GM19351 (cell line): ENCODE measurements at regions not wholly inside any gene's neighbourhood (a gene's known extent, or its start where the extent isn't known, plus 50 kb on each side); places are given as distances from the start of the nearest gene placed in this dataset.

Experiments
- ATAC-seq: cut with Tn5 transposase; IDR thresholded peaks from one replicate; pipeline ENCODE4 v1.9.1; 2021; ENCODE audit warnings: mild to moderate bottlenecking, moderate library complexity; ENCODE audit not compliant: unreplicated experiment

DNA sequence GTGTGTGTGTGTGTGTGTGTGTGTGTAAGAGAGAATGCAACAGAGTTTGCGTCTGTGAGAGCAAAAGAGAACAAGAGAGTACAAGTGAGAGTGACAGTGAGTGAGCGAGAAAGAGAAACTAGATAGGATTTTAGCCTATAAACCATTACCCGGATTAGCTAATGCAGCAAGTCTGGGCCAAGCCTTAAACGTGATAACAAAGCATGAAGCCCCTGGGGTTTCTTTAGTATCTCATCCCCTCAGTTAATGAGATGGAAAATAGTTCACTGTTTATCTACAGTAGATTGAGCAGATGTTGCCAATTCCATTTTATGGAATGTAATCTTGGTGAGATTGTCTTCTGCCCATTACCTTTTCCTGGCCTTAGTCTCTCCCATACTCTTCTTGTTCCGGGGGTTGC is 114.5 kb downstream of the MAT2B start:
- ATAC-seq: no peak

DNA sequence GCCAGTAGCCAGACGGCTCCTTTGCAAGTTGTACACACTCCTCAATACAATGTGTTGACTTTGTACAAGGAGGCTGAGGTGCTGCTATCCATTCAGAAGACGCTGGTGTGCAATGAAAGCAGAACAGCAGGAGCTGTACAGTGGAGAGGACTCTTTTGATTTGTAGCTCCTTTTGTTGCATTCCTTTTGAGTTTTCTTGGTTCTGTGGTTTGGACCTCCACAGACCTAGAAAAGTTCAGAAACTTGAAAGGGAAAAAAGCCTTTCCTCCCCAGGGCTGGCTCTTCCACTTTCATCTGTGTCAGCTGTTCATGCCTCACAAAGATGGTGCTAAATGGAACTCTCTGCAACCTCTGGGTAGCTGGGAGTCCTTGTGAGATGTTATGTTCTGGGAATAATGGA is 117.4 kb downstream of the MAT2B start:
- no peak for ATAC-seq

DNA sequence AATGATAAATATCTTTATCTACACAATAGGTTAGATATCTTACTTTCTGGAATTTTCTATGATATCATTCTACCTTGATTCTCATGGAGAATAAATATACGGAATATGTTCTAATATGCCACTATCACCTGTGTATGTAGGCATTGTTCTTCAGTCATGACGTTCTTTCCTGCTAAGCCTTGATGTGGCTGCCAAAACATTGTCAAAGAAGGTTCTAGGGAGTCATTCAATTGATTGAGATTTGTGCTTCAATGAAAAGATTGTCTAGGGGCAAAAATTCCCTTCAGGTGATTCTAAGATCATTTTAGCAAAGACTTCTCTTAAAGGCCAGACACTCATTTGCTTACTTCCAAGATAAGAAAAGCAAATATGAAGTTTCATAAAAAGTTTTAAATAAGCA is 118.1 kb downstream of the MAT2B start:
- ATAC-seq: no peak

DNA sequence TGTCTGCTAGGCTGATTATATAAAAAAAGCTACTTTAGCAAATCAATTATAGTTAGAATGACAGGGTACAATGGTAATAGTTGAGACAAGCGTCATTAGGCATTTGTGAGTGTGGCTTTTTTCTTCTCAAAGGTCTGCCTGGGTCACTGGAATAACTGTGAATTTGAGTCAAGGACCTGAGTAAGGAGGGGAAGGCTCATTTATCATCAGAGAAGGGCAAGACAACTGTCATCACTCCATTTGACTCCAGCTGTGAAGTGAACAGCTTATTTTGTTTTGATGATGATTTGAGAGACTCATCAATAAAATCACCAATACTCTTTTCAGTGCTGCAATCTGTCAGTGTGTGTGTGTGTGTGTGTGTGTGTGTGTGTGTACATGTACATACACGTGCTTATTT is 118.6 kb downstream of the MAT2B start:
- no peak for ATAC-seq

GRCh38 chr5:163624431-163624830 is 119.0 kb downstream of the MAT2B start:
- no peak for ATAC-seq

- ATAC-seq: no peak
Observed at GRCh38 chr5:163626904-163627434, 121.5 kb downstream of the MAT2B start.

- ATAC-seq: no peak
Observed at GRCh38 chr5:163631856-163632255, 126.4 kb downstream of the MAT2B start.

DNA sequence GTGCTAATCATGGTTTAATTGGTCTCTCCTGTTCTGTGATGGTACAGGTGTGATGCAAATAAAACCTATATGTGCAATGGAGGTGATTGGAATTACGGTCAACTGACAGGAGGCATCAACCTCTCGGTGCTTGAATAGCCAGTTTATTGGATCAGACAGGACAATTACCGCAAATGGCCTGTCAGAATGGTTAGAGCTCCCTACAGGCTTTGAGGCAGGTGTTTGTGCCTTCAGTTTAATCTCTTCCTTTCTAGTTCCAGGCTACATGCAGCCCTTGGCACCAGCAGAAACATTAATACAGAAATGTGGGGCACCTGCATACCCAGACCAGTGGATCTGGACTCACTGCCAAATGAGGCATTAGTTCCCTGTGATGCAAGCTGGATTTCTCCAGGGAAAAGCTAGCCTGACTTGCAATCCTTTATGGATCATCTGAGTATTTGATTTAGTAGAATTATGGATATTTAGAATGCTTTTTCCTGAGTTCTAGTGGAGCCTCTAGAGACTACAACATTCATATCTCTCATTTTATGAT is 128.6 kb downstream of the MAT2B start:
- no peak for ATAC-seq

- no peak for ATAC-seq
Observed at GRCh38 chr5:163635631-163636030, 130.2 kb downstream of the MAT2B start.

DNA sequence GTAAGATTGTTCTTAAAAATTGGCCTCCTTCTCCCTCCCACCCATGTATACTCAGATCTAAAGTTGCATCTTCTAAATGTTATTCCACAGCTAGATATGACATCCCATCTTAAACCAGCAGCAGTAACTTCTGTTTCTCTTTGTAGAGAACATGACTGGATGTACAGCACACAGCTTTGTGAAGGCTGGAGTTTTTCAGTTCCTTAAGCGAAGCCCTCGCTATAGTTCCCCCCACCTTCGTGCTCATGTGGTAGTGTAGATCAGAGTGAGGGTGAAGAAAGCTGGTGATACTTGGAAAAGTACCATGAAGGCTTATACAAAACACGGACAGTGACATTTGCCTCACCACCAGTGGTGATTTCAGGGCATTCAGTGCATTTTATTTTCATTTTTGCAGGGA is 137.5 kb downstream of the MAT2B start:
- ATAC-seq: no peak

DNA sequence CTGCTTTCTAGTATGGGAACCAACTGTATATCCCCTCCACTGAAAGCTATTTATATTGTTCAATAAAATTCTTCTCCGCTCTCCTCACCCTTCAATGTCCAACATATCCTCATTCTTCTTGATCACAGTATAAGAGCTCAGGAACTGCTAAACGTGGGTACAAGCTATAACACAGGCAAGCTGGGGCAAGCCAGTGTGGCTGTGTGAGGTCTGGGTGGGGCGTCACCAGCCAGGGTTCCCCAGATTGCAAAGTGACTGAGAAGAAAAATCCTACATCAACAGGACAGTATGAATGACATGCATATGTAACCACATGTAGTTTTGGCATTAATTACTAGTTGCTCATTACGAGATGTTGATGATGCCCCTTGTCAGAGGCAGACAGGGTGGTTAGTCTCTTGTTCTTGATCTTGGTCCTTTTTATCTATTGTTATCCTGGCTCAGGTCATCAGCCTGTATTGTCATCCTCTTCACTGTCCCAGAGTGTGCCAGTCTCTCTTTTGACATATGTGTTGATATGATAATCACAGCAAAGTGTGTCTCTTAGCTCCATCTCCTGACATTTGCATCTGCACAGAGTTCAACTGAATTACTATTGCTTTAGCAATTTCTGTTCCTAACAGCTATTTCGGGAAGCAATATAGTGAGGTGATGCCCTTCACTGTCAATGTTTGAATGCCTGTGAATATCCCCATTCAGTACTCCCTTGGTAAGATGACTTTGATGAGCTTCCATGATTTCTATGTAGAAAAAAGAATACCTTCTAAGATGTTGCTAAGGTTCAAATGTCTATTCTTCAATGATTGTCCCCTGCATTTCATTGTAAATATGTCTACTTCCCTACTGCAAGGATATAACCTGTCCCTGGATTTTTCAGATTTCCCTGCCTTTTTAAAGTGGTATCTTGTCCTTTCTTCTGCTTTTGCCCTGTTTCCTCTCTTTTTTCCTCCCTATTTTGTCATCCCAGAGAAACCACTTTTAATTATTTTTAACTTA is 140.3 kb downstream of the MAT2B start:
- ATAC-seq: no peak

- ATAC-seq: no peak
Observed at GRCh38 chr5:163649514-163649913, 144.1 kb downstream of the MAT2B start.

DNA sequence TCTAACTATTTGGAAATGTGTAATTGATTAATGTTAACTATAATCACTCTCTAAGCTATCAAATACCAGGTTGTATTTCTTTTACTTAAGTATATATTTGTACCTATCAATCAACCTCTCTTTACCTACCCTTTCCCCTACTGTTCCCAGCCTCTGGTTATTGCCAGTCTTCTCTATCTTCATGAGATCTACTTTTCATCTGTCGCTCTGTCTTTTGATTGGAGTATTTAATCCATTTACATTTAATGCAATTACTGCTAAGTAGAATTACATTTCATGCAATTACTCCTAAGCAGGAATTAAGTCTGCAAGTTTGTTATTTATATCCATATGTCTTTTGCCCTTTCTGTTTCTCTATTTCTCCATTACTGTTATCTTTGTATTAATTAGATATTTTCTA is 148.1 kb downstream of the MAT2B start:
- no peak for ATAC-seq

DNA sequence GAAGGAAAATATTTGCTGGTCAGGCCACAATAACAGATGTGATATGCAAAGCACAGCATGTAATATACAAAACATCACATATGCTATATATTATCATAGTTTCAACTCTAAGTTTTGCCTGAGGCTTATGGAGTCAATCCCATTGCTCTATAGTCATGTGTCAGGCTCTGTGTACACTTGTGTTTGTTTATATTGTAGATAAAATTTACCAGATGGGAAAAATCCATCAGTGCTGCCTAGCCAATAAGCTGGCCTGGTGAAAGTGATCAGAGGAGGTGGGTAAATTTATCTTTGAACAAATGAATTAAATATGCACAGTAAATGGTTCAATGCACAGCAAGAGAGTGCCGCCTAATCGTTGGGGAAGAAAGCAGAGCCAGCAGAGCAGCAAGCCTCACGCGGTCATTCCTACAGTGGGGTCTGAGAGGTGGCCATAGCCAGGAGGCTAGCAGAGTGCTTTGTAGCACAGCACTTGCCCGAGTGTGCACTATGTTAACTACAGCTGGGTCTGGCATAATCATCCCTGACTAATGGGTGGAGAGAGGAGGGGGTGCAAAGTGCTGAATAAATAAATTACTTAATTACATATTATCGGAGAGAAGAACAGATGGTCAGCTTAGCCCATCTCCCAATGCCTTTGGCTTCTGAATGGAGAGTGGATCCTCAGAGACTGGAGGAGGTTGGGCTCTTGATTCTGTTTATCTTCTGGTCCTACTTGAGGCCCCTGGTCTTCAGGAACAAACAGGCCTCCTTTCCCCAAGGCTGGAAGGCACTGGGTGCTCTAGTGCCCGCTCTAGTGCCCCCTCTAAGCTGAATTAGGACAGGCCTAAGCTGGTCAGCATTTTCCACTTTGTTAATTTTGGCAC is 153.5 kb downstream of the MAT2B start:
- no peak for ATAC-seq

GRCh38 chr5:163659568-163659902 is 154.1 kb downstream of the MAT2B start:
- no peak for ATAC-seq

DNA sequence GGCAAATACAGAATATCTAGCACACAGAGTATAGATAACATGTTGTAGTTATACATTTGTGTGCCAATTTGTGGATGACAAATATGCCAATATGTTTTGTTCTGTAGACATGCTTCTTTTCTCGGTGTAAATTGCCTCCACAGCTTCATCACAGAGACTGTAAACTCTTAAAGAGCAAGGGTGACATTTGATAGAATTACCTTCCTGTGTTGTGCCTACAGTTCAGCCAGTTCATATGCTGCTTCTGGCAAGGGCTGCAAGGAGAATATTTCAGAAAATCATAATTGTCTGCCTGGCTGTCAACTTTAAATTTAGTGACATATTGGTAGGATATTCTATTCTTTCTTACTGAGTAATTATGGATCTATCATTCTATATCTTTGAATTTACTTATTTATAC is 155.1 kb downstream of the MAT2B start:
- no peak for ATAC-seq

- ATAC-seq: no peak
Observed at GRCh38 chr5:163661360-163661759, 155.9 kb downstream of the MAT2B start.

DNA sequence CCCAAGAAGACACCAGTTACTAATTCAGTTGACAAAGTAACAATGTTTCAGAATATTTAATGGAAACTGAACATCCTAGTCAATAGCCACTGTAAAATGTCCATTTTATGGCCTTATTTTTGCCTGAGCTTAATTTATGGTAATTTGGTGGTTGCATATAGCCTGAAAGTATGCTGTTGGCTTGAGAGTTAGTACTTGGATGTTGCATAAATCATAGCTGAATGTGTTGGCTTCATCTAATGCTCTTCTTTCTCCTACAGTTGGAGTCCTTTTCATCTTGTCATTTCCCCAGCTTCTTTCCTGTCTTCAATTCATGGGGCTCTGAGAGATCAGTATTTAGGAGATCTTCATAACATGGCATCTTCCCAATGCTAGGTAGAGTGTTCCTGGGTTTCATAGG is 164.6 kb downstream of the MAT2B start:
- ATAC-seq: no peak

GRCh38 chr5:163677092-163677491 is 171.7 kb downstream of the MAT2B start:
- no peak for ATAC-seq

GRCh38 chr5:163682234-163682633 is 176.8 kb downstream of the MAT2B start:
- ATAC-seq: no peak

DNA sequence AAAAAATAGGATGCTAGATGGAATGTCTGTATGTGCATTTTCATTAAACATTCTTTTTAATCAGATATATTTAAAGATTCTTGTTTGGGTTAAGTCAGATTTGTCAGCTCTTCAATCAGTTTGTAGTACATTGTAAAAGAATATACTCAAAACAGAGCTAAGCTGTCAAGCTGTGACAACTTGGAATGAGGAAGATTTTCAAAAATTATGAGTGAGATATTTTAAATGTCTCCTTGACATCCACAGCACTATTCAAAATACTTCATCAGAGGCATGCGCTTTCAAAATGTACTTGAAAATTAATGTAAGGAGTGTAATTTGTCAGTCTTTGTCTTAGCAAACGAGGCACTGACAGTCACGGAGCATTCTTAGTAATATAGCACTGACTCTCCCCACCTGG is 182.0 kb downstream of the MAT2B start:
- ATAC-seq: no peak
